Amniotic epithelial cell (primary cell): ENCODE measurements at regions not wholly inside any gene's neighbourhood (a gene's known extent, or its start where the extent isn't known, plus 50 kb on each side); places are given as distances from the start of the nearest gene placed in this dataset.
A peak's percentile ranks its signal among the peaks of the same experiment; 100 is the strongest.
"Not testable (repeated sequence)": the region's sequence is repeated elsewhere in the genome, so short reads cannot be mapped to it uniquely, and the experiment has no call there.

Experiments used
- DNase-seq: peaks from one replicate; pipeline ENCODE4 v3.0.0-alpha.2; 2010; ENCODE audit warnings: low read depth

GRCh38 chr7:12985752-12986151 lies 298.3 kb downstream of the ARL4A start:
- no peak for DNase-seq

- DNase-seq = no peak
Observed at GRCh38 chr7:12987238-12987637, 299.8 kb downstream of the ARL4A start.

- DNase-seq = no peak
Observed at GRCh38 chr7:12990440-12990839, 303.0 kb downstream of the ARL4A start.

GRCh38 chr7:12993025-12993424 lies 305.6 kb downstream of the ARL4A start:
- no peak for DNase-seq

- DNase-seq = no peak
Observed at GRCh38 chr7:12995912-12996469, 308.6 kb downstream of the ARL4A start.

GRCh38 chr7:13007331-13007730 lies 319.9 kb downstream of the ARL4A start:
- no peak for DNase-seq

- no peak for DNase-seq
Observed at GRCh38 chr7:13009517-13009916, 322.1 kb downstream of the ARL4A start.

- no peak for DNase-seq
Observed at GRCh38 chr7:13014011-13014410, 326.6 kb downstream of the ARL4A start.

GRCh38 chr7:13016036-13016581 lies 328.7 kb downstream of the ARL4A start:
- DNase-seq = no peak

- DNase-seq = peak; percentile 27
Observed at GRCh38 chr7:13016592-13017332, 329.3 kb downstream of the ARL4A start.

GRCh38 chr7:13017333-13017857 lies 330.0 kb downstream of the ARL4A start:
- DNase-seq = peak; percentile 66

GRCh38 chr7:13017881-13018280 lies 330.4 kb downstream of the ARL4A start:
- no peak for DNase-seq

- DNase-seq = no peak
Observed at GRCh38 chr7:13021566-13022300, 334.3 kb downstream of the ARL4A start.

GRCh38 chr7:13024121-13024674 lies 336.8 kb downstream of the ARL4A start:
- no peak for DNase-seq

GRCh38 chr7:13025043-13025442 lies 337.6 kb downstream of the ARL4A start:
- DNase-seq = not testable (repeated sequence)

GRCh38 chr7:13027321-13027720 lies 339.9 kb downstream of the ARL4A start:
- DNase-seq = no peak

GRCh38 chr7:13028036-13028824 lies 340.8 kb downstream of the ARL4A start:
- no peak for DNase-seq

GRCh38 chr7:13028825-13029099 lies 341.3 kb downstream of the ARL4A start:
- DNase-seq = no peak

- DNase-seq = peak; percentile 59
Observed at GRCh38 chr7:13031468-13031867, 344.0 kb downstream of the ARL4A start.

GRCh38 chr7:13032084-13032483 lies 344.7 kb downstream of the ARL4A start:
- no peak for DNase-seq

GRCh38 chr7:13032576-13032975 lies 345.1 kb downstream of the ARL4A start:
- DNase-seq = no peak

GRCh38 chr7:13034693-13035092 lies 347.3 kb downstream of the ARL4A start:
- DNase-seq = no peak
